Kidney epithelial cell (primary cell): ENCODE measurements at regions not wholly inside any gene's neighbourhood (a gene's known extent, or its start where the extent isn't known, plus 50 kb on each side); places are given as distances from the start of the nearest gene placed in this dataset.

Experiments
- DNase-seq: peaks from one replicate; pipeline ENCODE4 v3.0.0-alpha.2; 2010; ENCODE audit warnings: low read depth
- H3K27me3 ChIP-seq: 2 replicates; pipeline ENCODE4 v1.6.0; 2011; ENCODE audit warnings: low read length; ENCODE audit not compliant: control insufficient read depth, insufficient read depth
- H3K36me3 ChIP-seq: 2 replicates; pipeline ENCODE4 v1.5.1; 2011; ENCODE audit warnings: low read length; ENCODE audit not compliant: control insufficient read depth, insufficient read depth
- H3K4me3 ChIP-seq: 2 replicates; pipeline ENCODE4 v1.5.1; 2011; ENCODE audit warnings: low read depth, mild to moderate bottlenecking, control low read depth, low read length
- TF ChIP-seq, protein P1 (sequence below): IDR thresholded peaks from 2 replicates; pipeline ENCODE4 v1.5.1; 2011; ENCODE audit warnings: mild to moderate bottlenecking, moderate library complexity, low read length, control low read depth, inconsistent platforms; ENCODE audit not compliant: insufficient read depth, poor library complexity, severe bottlenecking

DNA sequence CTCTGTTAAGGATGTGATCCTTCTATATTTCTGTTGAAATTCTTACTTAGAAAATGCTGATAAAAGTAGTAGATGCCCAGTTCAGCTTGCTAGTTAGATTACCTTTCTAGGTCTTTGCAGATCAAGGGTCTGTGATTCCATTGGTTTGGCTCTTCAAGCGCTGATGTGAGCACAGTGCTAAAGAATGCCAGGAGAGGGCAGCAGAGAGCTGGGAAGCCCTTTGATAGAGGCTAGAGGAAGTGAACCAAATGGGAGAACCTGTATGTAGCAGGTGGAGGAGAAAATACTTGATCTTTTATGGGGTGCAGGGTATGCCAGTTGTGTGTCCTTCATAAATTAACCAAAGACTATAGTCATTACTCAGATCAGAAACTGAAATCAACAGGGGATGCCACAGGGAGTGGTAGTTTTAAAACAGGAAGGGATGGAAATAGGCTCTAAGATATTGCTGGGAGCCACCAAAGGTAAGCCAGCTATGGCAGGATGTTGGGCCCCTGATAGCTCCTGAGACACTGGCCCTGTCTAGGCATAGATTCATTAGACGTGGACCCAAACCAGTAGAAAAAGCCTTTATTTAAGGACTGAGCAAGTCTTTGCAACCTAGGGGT lies 677.4 kb downstream of the SQOR start:
- TF ChIP-seq, protein P1, sequence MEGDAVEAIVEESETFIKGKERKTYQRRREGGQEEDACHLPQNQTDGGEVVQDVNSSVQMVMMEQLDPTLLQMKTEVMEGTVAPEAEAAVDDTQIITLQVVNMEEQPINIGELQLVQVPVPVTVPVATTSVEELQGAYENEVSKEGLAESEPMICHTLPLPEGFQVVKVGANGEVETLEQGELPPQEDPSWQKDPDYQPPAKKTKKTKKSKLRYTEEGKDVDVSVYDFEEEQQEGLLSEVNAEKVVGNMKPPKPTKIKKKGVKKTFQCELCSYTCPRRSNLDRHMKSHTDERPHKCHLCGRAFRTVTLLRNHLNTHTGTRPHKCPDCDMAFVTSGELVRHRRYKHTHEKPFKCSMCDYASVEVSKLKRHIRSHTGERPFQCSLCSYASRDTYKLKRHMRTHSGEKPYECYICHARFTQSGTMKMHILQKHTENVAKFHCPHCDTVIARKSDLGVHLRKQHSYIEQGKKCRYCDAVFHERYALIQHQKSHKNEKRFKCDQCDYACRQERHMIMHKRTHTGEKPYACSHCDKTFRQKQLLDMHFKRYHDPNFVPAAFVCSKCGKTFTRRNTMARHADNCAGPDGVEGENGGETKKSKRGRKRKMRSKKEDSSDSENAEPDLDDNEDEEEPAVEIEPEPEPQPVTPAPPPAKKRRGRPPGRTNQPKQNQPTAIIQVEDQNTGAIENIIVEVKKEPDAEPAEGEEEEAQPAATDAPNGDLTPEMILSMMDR = peak; percentile 94
- peak; percentile 7 for DNase-seq
- no peaks in the 10 kb centered on the region for H3K27me3 ChIP-seq
- no peak overlapping the region for H3K4me3 ChIP-seq
- H3K36me3 ChIP-seq = no peaks in the 10 kb centered on the region

GRCh38 chr15:46315434-46315833 lies 680.6 kb downstream of the SQOR start:
- DNase-seq = no peak
- H3K4me3 ChIP-seq = no peak overlapping the region
- TF ChIP-seq, protein P1 = no peak
- H3K36me3 ChIP-seq = no peaks in the 10 kb centered on the region
- H3K27me3 ChIP-seq = no peaks in the 10 kb centered on the region

GRCh38 chr15:46316024-46316423 lies 681.2 kb downstream of the SQOR start:
- TF ChIP-seq, protein P1 = no peak
- H3K36me3 ChIP-seq = no peaks in the 10 kb centered on the region
- no peak overlapping the region for H3K4me3 ChIP-seq
- no peaks in the 10 kb centered on the region for H3K27me3 ChIP-seq
- DNase-seq = no peak

- H3K27me3 ChIP-seq = no peaks in the 10 kb centered on the region
- DNase-seq = no peak
- TF ChIP-seq, protein P1 = no peak
- H3K36me3 ChIP-seq = no peaks in the 10 kb centered on the region
- no peak overlapping the region for H3K4me3 ChIP-seq
Observed at GRCh38 chr15:46317029-46317428, 682.2 kb downstream of the SQOR start.

DNA sequence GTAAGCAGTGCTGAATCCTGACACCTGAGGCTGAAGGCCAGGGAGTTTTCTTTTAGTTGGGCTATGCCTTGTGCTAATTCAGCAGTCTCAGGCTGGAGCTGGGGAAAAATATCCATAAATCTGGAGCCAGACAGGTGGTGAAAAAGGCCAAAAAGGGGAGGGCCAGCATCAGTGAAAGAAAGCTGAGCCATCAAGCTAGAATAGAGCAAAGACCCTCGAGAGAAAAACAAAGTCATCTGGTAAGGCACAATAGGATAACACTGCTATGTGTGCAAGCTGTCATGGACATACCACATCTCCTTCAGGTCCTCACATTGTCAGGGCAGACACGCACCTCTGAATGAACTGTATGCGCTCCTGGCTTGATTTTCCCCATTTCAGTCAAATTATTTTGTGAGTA lies 687.9 kb downstream of the SQOR start:
- Histone ChIP-seq H3K4me3 (no peak overlapping the region), H3K36me3 (no peaks in the 10 kb centered on the region), H3K27me3 (no peaks in the 10 kb centered on the region)
- DNase-seq = no peak
- TF ChIP-seq, protein P1 = no peak

GRCh38 chr15:46326173-46326572 lies 691.3 kb downstream of the SQOR start:
- Histone ChIP-seq H3K27me3 (no peaks in the 10 kb centered on the region), H3K36me3 (no peaks in the 10 kb centered on the region), H3K4me3 (no peak overlapping the region)
- TF ChIP-seq, protein P1 = no peak
- no peak for DNase-seq
